ENCODE measurements at regions not wholly inside any gene's neighbourhood (a gene's known extent, or its start where the extent isn't known, plus 50 kb on each side); places are given as distances from the start of the nearest gene placed in this dataset.

- TF ChIP-seq GABPA (IDR thresholded peaks at IDR 0.05; ENCODE audit: low read depth) = no peak
- TF ChIP-seq, protein P1, sequence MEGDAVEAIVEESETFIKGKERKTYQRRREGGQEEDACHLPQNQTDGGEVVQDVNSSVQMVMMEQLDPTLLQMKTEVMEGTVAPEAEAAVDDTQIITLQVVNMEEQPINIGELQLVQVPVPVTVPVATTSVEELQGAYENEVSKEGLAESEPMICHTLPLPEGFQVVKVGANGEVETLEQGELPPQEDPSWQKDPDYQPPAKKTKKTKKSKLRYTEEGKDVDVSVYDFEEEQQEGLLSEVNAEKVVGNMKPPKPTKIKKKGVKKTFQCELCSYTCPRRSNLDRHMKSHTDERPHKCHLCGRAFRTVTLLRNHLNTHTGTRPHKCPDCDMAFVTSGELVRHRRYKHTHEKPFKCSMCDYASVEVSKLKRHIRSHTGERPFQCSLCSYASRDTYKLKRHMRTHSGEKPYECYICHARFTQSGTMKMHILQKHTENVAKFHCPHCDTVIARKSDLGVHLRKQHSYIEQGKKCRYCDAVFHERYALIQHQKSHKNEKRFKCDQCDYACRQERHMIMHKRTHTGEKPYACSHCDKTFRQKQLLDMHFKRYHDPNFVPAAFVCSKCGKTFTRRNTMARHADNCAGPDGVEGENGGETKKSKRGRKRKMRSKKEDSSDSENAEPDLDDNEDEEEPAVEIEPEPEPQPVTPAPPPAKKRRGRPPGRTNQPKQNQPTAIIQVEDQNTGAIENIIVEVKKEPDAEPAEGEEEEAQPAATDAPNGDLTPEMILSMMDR (IDR thresholded peaks at IDR 0.05; ENCODE audit: insufficient read depth, low read length) = no peak
- TF ChIP-seq REST (IDR thresholded peaks at IDR 0.05; ENCODE audit: insufficient replicate concordance, low read depth) = no peak
Observed at GRCh38 chr2:207403950-207404349, 125.8 kb upstream of the CREB1 start.

Measured in HL-60 (cell line).